A549 (cell line): ENCODE measurements at regions not wholly inside any gene's neighbourhood (a gene's known extent, or its start where the extent isn't known, plus 50 kb on each side); places are given as distances from the start of the nearest gene placed in this dataset.

Experiments
- ATAC-seq, 2 experiments: fragments of 200-7000 bp in 1 of 2; fragments of >200 bp in 1 of 2; cut with Nextera tagmentation in 1 of 2; cut with Tn5 transposase in 1 of 2; 3 replicates each; pipeline versions ENCODE4 v1.8.0 to v1.9.1; 2018 to 2020; ENCODE audit warnings: mild to moderate bottlenecking in 1 of 2, moderate library complexity in 1 of 2
- CTCF ChIA-PET: fragments of 300-600 bp; sonication (Branson Sonifier 250); formaldehyde crosslinking; extraction: SDS; loops from one replicate; lab custom pipeline; 2021; ENCODE audit warnings: antibody characterized with exemption, inconsistent platforms; lab: Yijun Ruan, JAX
- POLR2A ChIA-PET: fragments of 350-600 bp; formaldehyde crosslinking; extraction: SDS; loops from one replicate; lab custom pipeline; 2021; ENCODE audit warnings: antibody characterized with exemption, inconsistent platforms; lab: Yijun Ruan, JAX
- DNase-seq, 2 experiments: peaks; one replicate each; pipeline versions ENCODE4 v3.0.0 to v3.0.0-alpha.2; 2011 to 2016; ENCODE audit warnings: low read depth in 1 of 2, low spot score in 1 of 2
- FAIRE-seq: peaks from 2 replicates; lab custom pipeline; 2011; peaks lifted over from hg19 to GRCh38; lab: Jason Lieb, UNC
- H3K27ac ChIP-seq, 2 experiments: fragments of >200 bp; sonication (Bioruptor Twin); formaldehyde crosslinking; 3 replicates each; pipeline ENCODE4 v1.5.1; 2016 to 2017
- H3K4me1 ChIP-seq: fragments of >200 bp; sonication (Bioruptor Twin); formaldehyde crosslinking; 3 replicates; pipeline ENCODE4 v1.6.1; 2016
- H3K4me2 ChIP-seq: fragments of >200 bp; sonication (Bioruptor Twin); formaldehyde crosslinking; 3 replicates; pipeline ENCODE4 v1.6.1; 2016
- H3K4me3 ChIP-seq: fragments of >200 bp; sonication (Bioruptor Twin); formaldehyde crosslinking; 3 replicates; pipeline ENCODE4 v1.5.1; 2016
- H3K9me3 ChIP-seq: fragments of >200 bp; sonication (Bioruptor Twin); formaldehyde crosslinking; 3 replicates; pipeline ENCODE4 v1.6.1; 2016
- BCL3 ChIP-seq: fragments of >200 bp; sonication (Bioruptor Twin); formaldehyde crosslinking; IDR thresholded peaks from 3 replicates; pipeline ENCODE4 v1.6.1; 2016
- CBX8 ChIP-seq: fragments of 200-600 bp; sonication (generic); IDR thresholded peaks from 2 replicates; pipeline ENCODE4 v1.6.1; 2016
- CHD4 ChIP-seq: fragments of 200-600 bp; sonication (generic); IDR thresholded peaks from 2 replicates; pipeline ENCODE4 v1.6.1; 2016; ENCODE audit warnings: antibody characterized with exemption, mild to moderate bottlenecking, borderline replicate concordance
- FOSB ChIP-seq: fragments of 250-450 bp; sonication (Bioruptor Pico); IDR thresholded peaks from 2 replicates; pipeline ENCODE4 v1.5.0; 2020; ENCODE audit warnings: mild to moderate bottlenecking, moderate library complexity
- FOXS1 ChIP-seq: fragments of 250-450 bp; sonication (Bioruptor Pico); IDR thresholded peaks from 2 replicates; pipeline ENCODE4 v1.5.0; 2020; ENCODE audit warnings: mild to moderate bottlenecking, moderate library complexity
- HOXA7 ChIP-seq: fragments of 250-450 bp; sonication (Bioruptor Pico); IDR thresholded peaks from 2 replicates; pipeline ENCODE4 v1.5.0; 2020; ENCODE audit warnings: mild to moderate bottlenecking, moderate library complexity
- HOXB13 ChIP-seq: fragments of 250-450 bp; sonication (Bioruptor Pico); IDR thresholded peaks from 2 replicates; pipeline ENCODE4 v1.5.0; 2020; ENCODE audit warnings: low read depth, mild to moderate bottlenecking, moderate library complexity
- JUN ChIP-seq, 2 experiments: fragments of >200 bp; sonication (Bioruptor Twin); formaldehyde crosslinking; IDR thresholded peaks; 2 replicates in 1 of 2; 3 replicates in 1 of 2; pipeline ENCODE4 v1.6.1; 2016 to 2017
- JUNB ChIP-seq: fragments of >200 bp; sonication (Bioruptor Twin); formaldehyde crosslinking; IDR thresholded peaks from 2 replicates; pipeline ENCODE4 v1.6.1; 2016
- MAFK ChIP-seq: fragments of 450-650 bp; IDR thresholded peaks from 2 replicates; pipeline ENCODE4 v1.6.1; 2014; ENCODE audit not compliant: partially characterized antibody
- NFE2L2 ChIP-seq: fragments of 150-350 bp; conservative IDR thresholded peaks from 2 replicates; pipeline ENCODE4 v1.6.1; 2014; ENCODE audit warnings: low read length
- POLR2AphosphoS2 ChIP-seq: conservative IDR thresholded peaks from 2 replicates; pipeline ENCODE4 v1.6.1; 2012; ENCODE audit warnings: low read length, improper control_type of control experiment, inconsistent platforms
- RARB ChIP-seq: fragments of 250-450 bp; sonication (Bioruptor Pico); IDR thresholded peaks from 2 replicates; pipeline ENCODE4 v1.8.0; 2021; ENCODE audit warnings: mild to moderate bottlenecking, moderate library complexity
- RCOR1 ChIP-seq: fragments of 150-350 bp; IDR thresholded peaks from 2 replicates; pipeline ENCODE4 v1.6.1; 2014; ENCODE audit warnings: antibody characterized with exemption, low read length, low read depth
- SMC3 ChIP-seq: fragments of >200 bp; sonication (Bioruptor Twin); formaldehyde crosslinking; IDR thresholded peaks from 3 replicates; pipeline ENCODE4 v1.6.1; 2018; ENCODE audit warnings: inconsistent platforms
- TP53 ChIP-seq: fragments of 250-450 bp; sonication (Bioruptor Pico); IDR thresholded peaks from 2 replicates; pipeline ENCODE4 v1.5.0; 2021; ENCODE audit warnings: mild to moderate bottlenecking, moderate library complexity
- ZNF302 ChIP-seq: fragments of 250-450 bp; sonication (Bioruptor Pico); IDR thresholded peaks from 2 replicates; pipeline ENCODE4 v1.9.0; 2021; ENCODE audit warnings: inconsistent platforms, mild to moderate bottlenecking, moderate library complexity
- ZSCAN20 ChIP-seq: fragments of 250-450 bp; sonication (Bioruptor Pico); IDR thresholded peaks from 2 replicates; pipeline ENCODE4 v1.8.0; 2022; ENCODE audit warnings: mild to moderate bottlenecking, moderate library complexity
- WGBS: methylation state at CpG from one replicate; pipeline ENCODE4 v1.1.6; 2017; ENCODE audit errors: missing lambda C conversion rate; 5-methylcytosine and 5-hydroxymethylcytosine counted together
- TF ChIP-seq, protein P1 (sequence below): fragments of 250-450 bp; sonication (Bioruptor Pico); IDR thresholded peaks from 2 replicates; pipeline ENCODE4 v1.5.0; 2020; ENCODE audit warnings: low read depth, mild to moderate bottlenecking, moderate library complexity
- TF ChIP-seq, protein P2 (sequence below): fragments of 450-650 bp; IDR thresholded peaks from 2 replicates; pipeline ENCODE4 v1.6.1; 2014; ENCODE audit warnings: antibody characterized with exemption
- TF ChIP-seq, protein P3 (sequence below): IDR thresholded peaks from 2 replicates; pipeline ENCODE4 v1.6.1; 2012

DNA sequence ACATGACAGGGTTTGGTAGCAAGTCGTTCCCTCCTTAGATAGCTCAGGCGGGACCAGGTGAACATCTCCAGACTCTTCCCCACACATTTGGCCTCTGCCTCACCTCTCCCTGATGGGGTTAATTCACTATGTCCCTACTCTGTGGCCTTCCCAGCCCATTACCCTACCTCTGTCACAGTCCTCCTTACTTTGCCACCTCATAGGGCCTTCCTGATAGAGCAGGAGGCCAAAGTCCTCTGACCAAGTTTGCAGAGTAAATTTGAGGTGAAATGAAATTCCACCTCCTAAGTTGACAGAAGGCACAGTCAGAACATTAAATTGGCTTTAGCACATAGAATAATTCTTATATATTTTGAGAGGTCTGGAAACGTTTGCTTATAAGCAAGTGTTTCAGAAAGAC, 53.1 kb upstream of the ARMC2 start:
- H3K4me1 ChIP-seq: no peaks in the 10 kb centered on the region
- no peak for DNase-seq
- no peak for FAIRE-seq
- no peaks in the 10 kb centered on the region for H3K9me3 ChIP-seq
- ATAC-seq: no peak
- no peak overlapping the region for H3K27ac ChIP-seq
- WGBS: 75% methylated on average over 3 of the region's 3 CpGs
- TF ChIP-seq FOXS1 (CRISPR knock-in tag) (no peak), SMC3 (no peak), BCL3 (no peak), ZNF302 (CRISPR knock-in tag) (no peak), JUNB (no peak), CHD4 (no peak), ZSCAN20 (CRISPR knock-in tag) (no peak), POLR2AphosphoS2 (no peak), FOSB (no peak), MAFK (no peak), TP53 (CRISPR knock-in tag) (no peak), RCOR1 (no peak), CBX8 (no peak), HOXA7 (CRISPR knock-in tag) (no peak), HOXB13 (no peak), RARB (CRISPR knock-in tag) (no peak)
- TF ChIP-seq, protein P1, sequence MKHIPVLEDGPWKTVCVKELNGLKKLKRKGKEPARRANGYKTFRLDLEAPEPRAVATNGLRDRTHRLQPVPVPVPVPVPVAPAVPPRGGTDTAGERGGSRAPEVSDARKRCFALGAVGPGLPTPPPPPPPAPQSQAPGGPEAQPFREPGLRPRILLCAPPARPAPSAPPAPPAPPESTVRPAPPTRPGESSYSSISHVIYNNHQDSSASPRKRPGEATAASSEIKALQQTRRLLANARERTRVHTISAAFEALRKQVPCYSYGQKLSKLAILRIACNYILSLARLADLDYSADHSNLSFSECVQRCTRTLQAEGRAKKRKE (CRISPR knock-in tag): no peak
- TF ChIP-seq, protein P2, sequence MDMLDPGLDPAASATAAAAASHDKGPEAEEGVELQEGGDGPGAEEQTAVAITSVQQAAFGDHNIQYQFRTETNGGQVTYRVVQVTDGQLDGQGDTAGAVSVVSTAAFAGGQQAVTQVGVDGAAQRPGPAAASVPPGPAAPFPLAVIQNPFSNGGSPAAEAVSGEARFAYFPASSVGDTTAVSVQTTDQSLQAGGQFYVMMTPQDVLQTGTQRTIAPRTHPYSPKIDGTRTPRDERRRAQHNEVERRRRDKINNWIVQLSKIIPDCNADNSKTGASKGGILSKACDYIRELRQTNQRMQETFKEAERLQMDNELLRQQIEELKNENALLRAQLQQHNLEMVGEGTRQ: no peak
- TF ChIP-seq, protein P3, sequence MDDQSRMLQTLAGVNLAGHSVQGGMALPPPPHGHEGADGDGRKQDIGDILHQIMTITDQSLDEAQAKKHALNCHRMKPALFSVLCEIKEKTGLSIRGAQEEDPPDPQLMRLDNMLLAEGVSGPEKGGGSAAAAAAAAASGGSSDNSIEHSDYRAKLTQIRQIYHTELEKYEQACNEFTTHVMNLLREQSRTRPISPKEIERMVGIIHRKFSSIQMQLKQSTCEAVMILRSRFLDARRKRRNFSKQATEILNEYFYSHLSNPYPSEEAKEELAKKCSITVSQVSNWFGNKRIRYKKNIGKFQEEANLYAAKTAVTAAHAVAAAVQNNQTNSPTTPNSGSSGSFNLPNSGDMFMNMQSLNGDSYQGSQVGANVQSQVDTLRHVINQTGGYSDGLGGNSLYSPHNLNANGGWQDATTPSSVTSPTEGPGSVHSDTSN: no peak
- TF ChIP-seq, all 56 proteins: peak for 0
- no peak overlapping the region for H3K4me3 ChIP-seq
- H3K4me2 ChIP-seq: no peak overlapping the region
- CTCF ChIA-PET: interaction anchor here (0.6 kb wide), 1 partner anchor 1554 kb away, joined by 3 read pairs; no protein-coding TSS in a partner anchor
- POLR2A ChIA-PET: no interaction called here

DNA sequence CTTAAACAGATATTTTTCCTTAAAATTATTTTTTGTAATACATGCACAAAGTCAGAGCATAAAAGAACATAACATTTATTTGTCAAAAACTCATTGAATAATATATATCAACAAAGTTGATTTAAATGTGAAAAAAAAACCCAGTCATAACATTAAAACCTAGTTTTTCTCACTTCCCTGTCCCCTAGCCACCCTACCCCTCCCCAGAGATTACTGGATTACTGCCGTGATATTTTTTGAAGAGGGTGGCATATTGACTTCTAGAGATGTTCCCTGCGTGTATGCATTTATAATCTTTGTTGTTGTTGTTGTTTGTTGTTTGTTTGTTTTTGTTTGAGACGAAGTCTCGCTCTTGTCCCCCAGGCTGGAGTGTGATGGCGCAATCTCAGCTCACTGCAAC, 52.4 kb upstream of the ARMC2 start:
- 85% methylated on average over 5 of the region's 5 CpGs for WGBS
- H3K27ac ChIP-seq: no peak overlapping the region
- no peaks in the 10 kb centered on the region for H3K4me1 ChIP-seq
- DNase-seq: no peak
- no peak for FAIRE-seq
- no peak overlapping the region for H3K4me2 ChIP-seq
- no peaks in the 10 kb centered on the region for H3K9me3 ChIP-seq
- no peak overlapping the region for H3K4me3 ChIP-seq
- POLR2A ChIA-PET: no interaction called here
- ATAC-seq: no peak
- CTCF ChIA-PET: no interaction called here
- no peak for TF ChIP-seq SMC3

- FAIRE-seq: no peak
- Histone ChIP-seq H3K9me3 (no peaks in the 10 kb centered on the region), H3K4me3 (no peak overlapping the region), H3K4me1 (no peaks in the 10 kb centered on the region), H3K4me2 (no peak overlapping the region), H3K27ac (no peak overlapping the region)
- ChIA-PET POLR2A (no interaction called here), CTCF (interaction anchor here (1.4 to 2.0 kb wide), 2 partner anchors 13 to 15 kb away, joined by 4 to 6 read pairs; no protein-coding TSS in a partner anchor)
- no peak for DNase-seq
- 27% methylated on average over 3 of the region's 3 CpGs for WGBS
- TF ChIP-seq JUN (IDR thresholded peaks at IDR 0.05) (no peak), NFE2L2 (no peak)
- TF ChIP-seq, all 56 proteins: peak for 0
- ATAC-seq: no peak
These were observed 51.3 kb upstream of the ARMC2 start for GRCh38 chr6:108796875-108797274.
